Hematopoietic multipotent progenitor cell treated with erythropoietin and hydrocortisone succinate and interleukin-3 and kit ligand, for 17 days (in vitro differentiated cells): ENCODE measurements at regions not wholly inside any gene's neighbourhood (a gene's known extent, or its start where the extent isn't known, plus 50 kb on each side); places are given as distances from the start of the nearest gene placed in this dataset.

Experiments used
- DNase-seq: peaks from one replicate; pipeline ENCODE4 v3.0.0-alpha.2; 2015; ENCODE audit warnings: low spot score

DNA sequence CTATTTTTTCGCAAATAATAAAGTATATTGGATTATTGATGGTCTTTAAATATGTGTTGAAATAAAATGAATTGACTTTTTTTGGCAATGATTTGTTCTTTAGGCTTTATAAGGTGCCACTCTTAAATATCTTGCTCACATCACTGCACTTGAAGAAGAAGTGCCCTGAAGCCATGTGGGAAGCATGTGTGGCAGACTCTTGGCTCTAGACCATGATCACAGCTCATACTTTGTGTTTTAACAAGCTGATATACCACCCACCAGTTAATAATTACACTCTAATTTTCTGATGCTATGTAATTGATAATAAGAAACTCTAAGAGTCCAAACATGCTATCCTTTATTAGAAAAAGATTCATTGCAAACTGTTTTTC, 52.1 kb upstream of the TGFBR2 start:
- no peak for DNase-seq

DNA sequence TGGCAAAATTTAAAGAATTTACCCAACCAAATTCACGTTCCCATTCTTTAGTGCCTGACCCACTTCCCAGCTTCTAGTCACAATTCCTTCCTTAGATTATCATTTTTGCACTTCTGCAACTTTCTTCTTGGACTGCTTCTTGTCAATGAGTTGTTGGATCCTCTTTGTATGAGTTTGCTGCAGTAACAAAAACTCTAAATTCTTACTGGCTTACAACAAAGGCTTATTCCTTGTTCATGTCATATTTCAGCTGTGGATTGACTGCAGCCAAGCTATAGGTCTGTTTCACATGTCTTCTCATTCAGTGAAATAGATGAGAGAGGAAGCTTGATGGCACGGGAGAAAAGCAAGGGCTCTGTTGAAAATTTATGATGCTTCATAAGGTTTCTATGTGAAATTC, 50.4 kb upstream of the TGFBR2 start:
- DNase-seq = no peak
